Liver (tissue), 8 donors: ENCODE measurements at regions not wholly inside any gene's neighbourhood (a gene's known extent, or its start where the extent isn't known, plus 50 kb on each side); places are given as distances from the start of the nearest gene placed in this dataset.

ENCODE experiments used
- DNase-seq: peaks from one replicate; pipeline ENCODE4 v3.0.0-alpha.2; 2017; ENCODE audit warnings: low spot score
- H3K27ac ChIP-seq, 2 donors: one replicate each; pipeline ENCODE4 v1.7.0; 2013; ENCODE audit warnings: inconsistent platforms in 2 of 2, low read length in 2 of 2, control low read depth in 1 of 2, low read depth in 1 of 2, mild to moderate bottlenecking in 1 of 2
- H3K27me3 ChIP-seq, 4 donors: one replicate each; pipeline versions ENCODE4 v1.6.1 to v1.7.0; 2013; ENCODE audit warnings: low read length in 3 of 4, inconsistent platforms in 1 of 4, mild to moderate bottlenecking in 1 of 4, moderate library complexity in 1 of 4; ENCODE audit not compliant: control insufficient read depth in 4 of 4, insufficient read depth in 4 of 4
- H3K36me3 ChIP-seq, 4 donors: one replicate each; pipeline versions ENCODE4 v1.6.1 to v1.7.0; 2013; ENCODE audit warnings: low read length in 3 of 4, mild to moderate bottlenecking in 3 of 4, low read depth in 1 of 4, moderate library complexity in 1 of 4; ENCODE audit not compliant: control insufficient read depth in 4 of 4, insufficient read depth in 3 of 4
- H3K4me1 ChIP-seq, 4 donors: one replicate each; pipeline versions ENCODE4 v1.6.1 to v1.7.0; 2013; ENCODE audit warnings: low read length in 3 of 4, mild to moderate bottlenecking in 3 of 4, moderate library complexity in 1 of 4; ENCODE audit not compliant: control insufficient read depth in 4 of 4, insufficient read depth in 4 of 4
- H3K4me3 ChIP-seq, 3 donors: one replicate each; pipeline versions ENCODE4 v1.6.1 to v1.7.0; 2013; ENCODE audit warnings: low read length in 3 of 3, control low read depth in 1 of 3, low read depth in 1 of 3, mild to moderate bottlenecking in 1 of 3
- H3K9ac ChIP-seq, 2 donors: one replicate each; pipeline ENCODE4 v1.7.0; 2013; ENCODE audit warnings: low read length in 2 of 2, mild to moderate bottlenecking in 2 of 2, moderate library complexity in 2 of 2, control low read depth in 1 of 2, low read depth in 1 of 2
- H3K9me3 ChIP-seq, 4 donors: one replicate each; pipeline versions ENCODE4 v1.6.1 to v1.7.0; 2013; ENCODE audit warnings: low read length in 3 of 4; ENCODE audit not compliant: control insufficient read depth in 4 of 4
- EGR1 ChIP-seq, 2 donors: IDR thresholded peaks; 2 replicates each; pipeline ENCODE4 v1.6.1; 2016 to 2018; ENCODE audit warnings: antibody characterized with exemption in 2 of 2, low read depth in 2 of 2
- FOXA1 ChIP-seq: IDR thresholded peaks from 2 replicates; pipeline ENCODE4 v1.6.1; 2016; ENCODE audit warnings: antibody characterized with exemption
- GABPA ChIP-seq, 2 donors: IDR thresholded peaks in 1 of 2; conservative IDR thresholded peaks in 1 of 2; 2 replicates each; pipeline ENCODE4 v1.6.1; 2016; ENCODE audit warnings: antibody characterized with exemption in 2 of 2, mild to moderate bottlenecking in 1 of 2, moderate library complexity in 1 of 2
- HNF4A ChIP-seq, 2 donors: conservative IDR thresholded peaks; 2 replicates each; pipeline ENCODE4 v1.6.1; 2016; ENCODE audit warnings: antibody characterized with exemption in 2 of 2, mild to moderate bottlenecking in 2 of 2
- HNF4G ChIP-seq: IDR thresholded peaks from 2 replicates; pipeline ENCODE4 v1.6.1; 2016; ENCODE audit warnings: antibody characterized with exemption
- JUND ChIP-seq, 2 donors: IDR thresholded peaks; 2 replicates each; pipeline ENCODE4 v1.6.1; 2016; ENCODE audit warnings: antibody characterized with exemption in 2 of 2
- NR2F2 ChIP-seq: IDR thresholded peaks from 2 replicates; pipeline ENCODE4 v1.6.1; 2016; ENCODE audit warnings: antibody characterized with exemption
- RAD21 ChIP-seq, 2 donors: IDR thresholded peaks; 2 replicates each; pipeline ENCODE4 v1.6.1; 2016; ENCODE audit warnings: antibody characterized with exemption in 2 of 2, mild to moderate bottlenecking in 2 of 2
- RXRA ChIP-seq, 2 donors: IDR thresholded peaks; 2 replicates each; pipeline ENCODE4 v1.6.1; 2017 to 2018; ENCODE audit warnings: antibody characterized with exemption in 2 of 2, mild to moderate bottlenecking in 1 of 2
- SP1 ChIP-seq: IDR thresholded peaks from 2 replicates; pipeline ENCODE4 v1.6.1; 2018; ENCODE audit warnings: antibody characterized with exemption, mild to moderate bottlenecking
- TAF1 ChIP-seq: conservative IDR thresholded peaks from 2 replicates; pipeline ENCODE4 v1.6.1; 2016; ENCODE audit warnings: antibody characterized with exemption, mild to moderate bottlenecking
- YY1 ChIP-seq: IDR thresholded peaks from 2 replicates; pipeline ENCODE4 v1.6.1; 2016; ENCODE audit warnings: antibody characterized with exemption, mild to moderate bottlenecking
- WGBS: extraction: QIAGEN DNeasy Blood & Tissue Kit; methylation state at CpG from one replicate; pipeline ENCODE4 v1.1.7; 2013; 5-methylcytosine and 5-hydroxymethylcytosine counted together
- TF ChIP-seq, protein P1 (sequence below): IDR thresholded peaks from 2 replicates; pipeline ENCODE4 v1.6.1; 2016; ENCODE audit warnings: antibody characterized with exemption, mild to moderate bottlenecking
- TF ChIP-seq, protein P2 (sequence below): IDR thresholded peaks from 2 replicates; pipeline ENCODE4 v1.6.1; 2016; ENCODE audit warnings: antibody characterized with exemption
- TF ChIP-seq, protein P3 (sequence below): fragments of 150-350 bp; IDR thresholded peaks from 2 replicates; pipeline ENCODE4 v1.5.1; 2017; ENCODE audit warnings: improper control_type of control experiment, low read depth, low read length; ENCODE audit not compliant: missing input control
- TF ChIP-seq, protein P4 (sequence below): IDR thresholded peaks from 2 replicates; pipeline ENCODE4 v1.6.1; 2016; ENCODE audit warnings: antibody characterized with exemption
- donor health status: healthy.
- donor health status: healthy.
- donor health status: healthy.
- donor health status: healthy.
- donor health status: healthy.

DNA sequence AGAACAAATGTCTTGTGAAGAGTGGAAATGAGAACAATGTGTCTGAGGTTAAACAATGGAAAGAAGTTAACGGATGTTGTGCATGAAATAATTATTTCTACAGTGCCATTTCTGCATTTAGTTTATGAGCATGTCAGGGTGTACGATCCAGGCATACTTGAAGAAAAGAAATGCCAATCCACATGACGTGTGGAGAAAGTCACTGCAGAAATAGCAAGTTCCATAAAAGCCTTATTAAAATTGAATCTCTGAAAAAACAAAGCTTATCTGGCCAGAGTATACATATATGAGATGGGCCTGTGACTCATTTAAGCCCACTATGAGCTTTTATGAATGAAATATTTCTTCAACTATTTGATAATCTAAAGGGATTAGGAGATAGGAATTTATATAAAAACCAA, 426.1 kb downstream of the EFNB2 start (continued):
- TF ChIP-seq, protein P1, sequence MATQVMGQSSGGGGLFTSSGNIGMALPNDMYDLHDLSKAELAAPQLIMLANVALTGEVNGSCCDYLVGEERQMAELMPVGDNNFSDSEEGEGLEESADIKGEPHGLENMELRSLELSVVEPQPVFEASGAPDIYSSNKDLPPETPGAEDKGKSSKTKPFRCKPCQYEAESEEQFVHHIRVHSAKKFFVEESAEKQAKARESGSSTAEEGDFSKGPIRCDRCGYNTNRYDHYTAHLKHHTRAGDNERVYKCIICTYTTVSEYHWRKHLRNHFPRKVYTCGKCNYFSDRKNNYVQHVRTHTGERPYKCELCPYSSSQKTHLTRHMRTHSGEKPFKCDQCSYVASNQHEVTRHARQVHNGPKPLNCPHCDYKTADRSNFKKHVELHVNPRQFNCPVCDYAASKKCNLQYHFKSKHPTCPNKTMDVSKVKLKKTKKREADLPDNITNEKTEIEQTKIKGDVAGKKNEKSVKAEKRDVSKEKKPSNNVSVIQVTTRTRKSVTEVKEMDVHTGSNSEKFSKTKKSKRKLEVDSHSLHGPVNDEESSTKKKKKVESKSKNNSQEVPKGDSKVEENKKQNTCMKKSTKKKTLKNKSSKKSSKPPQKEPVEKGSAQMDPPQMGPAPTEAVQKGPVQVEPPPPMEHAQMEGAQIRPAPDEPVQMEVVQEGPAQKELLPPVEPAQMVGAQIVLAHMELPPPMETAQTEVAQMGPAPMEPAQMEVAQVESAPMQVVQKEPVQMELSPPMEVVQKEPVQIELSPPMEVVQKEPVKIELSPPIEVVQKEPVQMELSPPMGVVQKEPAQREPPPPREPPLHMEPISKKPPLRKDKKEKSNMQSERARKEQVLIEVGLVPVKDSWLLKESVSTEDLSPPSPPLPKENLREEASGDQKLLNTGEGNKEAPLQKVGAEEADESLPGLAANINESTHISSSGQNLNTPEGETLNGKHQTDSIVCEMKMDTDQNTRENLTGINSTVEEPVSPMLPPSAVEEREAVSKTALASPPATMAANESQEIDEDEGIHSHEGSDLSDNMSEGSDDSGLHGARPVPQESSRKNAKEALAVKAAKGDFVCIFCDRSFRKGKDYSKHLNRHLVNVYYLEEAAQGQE = no peak
- TF ChIP-seq HNF4A (conservative IDR thresholded peaks at IDR 0.05) (no peak), RAD21 (IDR thresholded peaks at IDR 0.05) (no peak), NR2F2 (no peak)

DNA sequence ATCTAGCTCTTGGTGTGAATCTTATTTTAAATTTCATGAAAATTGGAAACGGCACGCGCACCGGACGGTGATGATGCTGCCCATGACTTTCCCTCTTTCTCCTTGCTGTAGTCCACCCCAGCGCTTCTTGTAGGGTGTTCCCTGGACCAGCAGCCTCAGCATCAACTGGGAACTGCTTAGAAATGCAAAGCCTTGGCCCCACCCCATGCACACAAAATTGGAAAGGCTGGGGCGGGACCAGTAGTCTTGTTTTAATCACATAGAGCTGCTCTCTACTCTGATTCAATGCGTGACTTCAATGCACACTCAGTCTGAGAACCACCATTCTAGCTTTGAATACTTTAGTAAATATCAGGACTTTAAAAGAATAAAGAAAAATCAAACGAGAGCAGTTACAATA, 427.1 kb downstream of the EFNB2 start:
- no peak for DNase-seq
- H3K27ac ChIP-seq = no peak overlapping the region
- no peaks in the 10 kb centered on the region for H3K9me3 ChIP-seq
- H3K4me3 ChIP-seq = no peak overlapping the region
- H3K27me3 ChIP-seq = no peaks in the 10 kb centered on the region
- H3K9ac ChIP-seq = no peak overlapping the region
- 86% methylated on average over 9 of the region's 9 CpGs for WGBS
- TF ChIP-seq HNF4G (no peak), HNF4A (conservative IDR thresholded peaks at IDR 0.05) (no peak), RAD21 (IDR thresholded peaks at IDR 0.05) (no peak), RXRA (IDR thresholded peaks at IDR 0.05) (no peak), TAF1 (no peak), JUND (IDR thresholded peaks at IDR 0.05) (no peak), YY1 (no peak), EGR1 (IDR thresholded peaks at IDR 0.05; ENCODE audit: low read depth in 2 of 2) (no peak), SP1 (no peak), NR2F2 (no peak), FOXA1 (no peak), GABPA (IDR thresholded peaks at IDR 0.05 in 1 of 2, conservative IDR thresholded peaks at IDR 0.05 in 1 of 2) (no peak)
- TF ChIP-seq, protein P2, sequence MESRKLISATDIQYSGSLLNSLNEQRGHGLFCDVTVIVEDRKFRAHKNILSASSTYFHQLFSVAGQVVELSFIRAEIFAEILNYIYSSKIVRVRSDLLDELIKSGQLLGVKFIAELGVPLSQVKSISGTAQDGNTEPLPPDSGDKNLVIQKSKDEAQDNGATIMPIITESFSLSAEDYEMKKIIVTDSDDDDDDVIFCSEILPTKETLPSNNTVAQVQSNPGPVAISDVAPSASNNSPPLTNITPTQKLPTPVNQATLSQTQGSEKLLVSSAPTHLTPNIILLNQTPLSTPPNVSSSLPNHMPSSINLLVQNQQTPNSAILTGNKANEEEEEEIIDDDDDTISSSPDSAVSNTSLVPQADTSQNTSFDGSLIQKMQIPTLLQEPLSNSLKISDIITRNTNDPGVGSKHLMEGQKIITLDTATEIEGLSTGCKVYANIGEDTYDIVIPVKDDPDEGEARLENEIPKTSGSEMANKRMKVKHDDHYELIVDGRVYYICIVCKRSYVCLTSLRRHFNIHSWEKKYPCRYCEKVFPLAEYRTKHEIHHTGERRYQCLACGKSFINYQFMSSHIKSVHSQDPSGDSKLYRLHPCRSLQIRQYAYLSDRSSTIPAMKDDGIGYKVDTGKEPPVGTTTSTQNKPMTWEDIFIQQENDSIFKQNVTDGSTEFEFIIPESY = no peak
- TF ChIP-seq, protein P3, sequence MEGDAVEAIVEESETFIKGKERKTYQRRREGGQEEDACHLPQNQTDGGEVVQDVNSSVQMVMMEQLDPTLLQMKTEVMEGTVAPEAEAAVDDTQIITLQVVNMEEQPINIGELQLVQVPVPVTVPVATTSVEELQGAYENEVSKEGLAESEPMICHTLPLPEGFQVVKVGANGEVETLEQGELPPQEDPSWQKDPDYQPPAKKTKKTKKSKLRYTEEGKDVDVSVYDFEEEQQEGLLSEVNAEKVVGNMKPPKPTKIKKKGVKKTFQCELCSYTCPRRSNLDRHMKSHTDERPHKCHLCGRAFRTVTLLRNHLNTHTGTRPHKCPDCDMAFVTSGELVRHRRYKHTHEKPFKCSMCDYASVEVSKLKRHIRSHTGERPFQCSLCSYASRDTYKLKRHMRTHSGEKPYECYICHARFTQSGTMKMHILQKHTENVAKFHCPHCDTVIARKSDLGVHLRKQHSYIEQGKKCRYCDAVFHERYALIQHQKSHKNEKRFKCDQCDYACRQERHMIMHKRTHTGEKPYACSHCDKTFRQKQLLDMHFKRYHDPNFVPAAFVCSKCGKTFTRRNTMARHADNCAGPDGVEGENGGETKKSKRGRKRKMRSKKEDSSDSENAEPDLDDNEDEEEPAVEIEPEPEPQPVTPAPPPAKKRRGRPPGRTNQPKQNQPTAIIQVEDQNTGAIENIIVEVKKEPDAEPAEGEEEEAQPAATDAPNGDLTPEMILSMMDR = no peak
- TF ChIP-seq, protein P4, sequence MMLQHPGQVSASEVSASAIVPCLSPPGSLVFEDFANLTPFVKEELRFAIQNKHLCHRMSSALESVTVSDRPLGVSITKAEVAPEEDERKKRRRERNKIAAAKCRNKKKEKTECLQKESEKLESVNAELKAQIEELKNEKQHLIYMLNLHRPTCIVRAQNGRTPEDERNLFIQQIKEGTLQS = no peak
- no peaks in the 10 kb centered on the region for H3K4me1 ChIP-seq
- H3K36me3 ChIP-seq = no peaks in the 10 kb centered on the region
